ENCODE measurements at regions not wholly inside any gene's neighbourhood (a gene's known extent, or its start where the extent isn't known, plus 50 kb on each side); places are given as distances from the start of the nearest gene placed in this dataset.

GRCh38 chr16:86971251-86971650 is 345.9 kb downstream of the C16orf95 start:
- no peak overlapping the region for H3K9ac ChIP-seq (ENCODE audit: low read length in 5 of 5)
- H3K4me3 ChIP-seq (ENCODE audit: low read depth in 1 of 5, low read length in 5 of 5) = no peak overlapping the region
- peaks cover 0 to 18% (median 14%) of the 10 kb centered on the region in 5 donors for H3K9me3 ChIP-seq (ENCODE audit: control insufficient read depth in 5 of 5, low read length in 5 of 5)
- no peak overlapping the region for H3K27ac ChIP-seq (ENCODE audit: low read depth, low read length)
- H3K27me3 ChIP-seq (ENCODE audit: control insufficient read depth in 5 of 5, insufficient read depth in 4 of 5, low read length in 5 of 5) = peaks cover 4 to 16% (median 6%) of the 10 kb centered on the region in 5 donors
- H3K4me1 ChIP-seq (ENCODE audit: control insufficient read depth in 5 of 5, insufficient read depth in 5 of 5, low read length in 5 of 5) = no peaks in the 10 kb centered on the region
- no peaks in the 10 kb centered on the region for H3K36me3 ChIP-seq (ENCODE audit: control insufficient read depth in 5 of 5, insufficient read depth in 5 of 5, low read length in 5 of 5)

GRCh38 chr16:86974120-86974519 is 343.1 kb downstream of the C16orf95 start:
- no peaks in the 10 kb centered on the region for H3K4me1 ChIP-seq (ENCODE audit: control insufficient read depth in 5 of 5, insufficient read depth in 5 of 5, low read length in 5 of 5)
- H3K36me3 ChIP-seq (ENCODE audit: control insufficient read depth in 5 of 5, insufficient read depth in 5 of 5, low read length in 5 of 5) = no peaks in the 10 kb centered on the region
- no peak overlapping the region for H3K27ac ChIP-seq (ENCODE audit: low read depth, low read length)
- peaks cover 0 to 18% (median 14%) of the 10 kb centered on the region in 5 donors for H3K9me3 ChIP-seq (ENCODE audit: control insufficient read depth in 5 of 5, low read length in 5 of 5)
- H3K9ac ChIP-seq (ENCODE audit: low read length in 5 of 5) = no peak overlapping the region
- H3K27me3 ChIP-seq (ENCODE audit: control insufficient read depth in 5 of 5, insufficient read depth in 4 of 5, low read length in 5 of 5) = peaks cover 0 to 17% (median 11%) of the 10 kb centered on the region in 5 donors
- no peak overlapping the region for H3K4me3 ChIP-seq (ENCODE audit: low read depth in 1 of 5, low read length in 5 of 5)

- H3K27me3 ChIP-seq (ENCODE audit: control insufficient read depth in 5 of 5, insufficient read depth in 4 of 5, low read length in 5 of 5) = peaks cover under 1 to 16% (median 11%) of the 10 kb centered on the region in 5 donors
- H3K4me1 ChIP-seq (ENCODE audit: control insufficient read depth in 5 of 5, insufficient read depth in 5 of 5, low read length in 5 of 5) = no peaks in the 10 kb centered on the region
- H3K36me3 ChIP-seq (ENCODE audit: control insufficient read depth in 5 of 5, insufficient read depth in 5 of 5, low read length in 5 of 5) = no peaks in the 10 kb centered on the region
- no peak overlapping the region for H3K9ac ChIP-seq (ENCODE audit: low read length in 5 of 5)
- no peak overlapping the region for H3K27ac ChIP-seq (ENCODE audit: low read depth, low read length)
- H3K9me3 ChIP-seq (ENCODE audit: control insufficient read depth in 5 of 5, low read length in 5 of 5) = peaks cover 0 to 12% (median 8%) of the 10 kb centered on the region in 5 donors
- no peak overlapping the region for H3K4me3 ChIP-seq (ENCODE audit: low read depth in 1 of 5, low read length in 5 of 5)
Observed at GRCh38 chr16:86975445-86975844, 341.7 kb downstream of the C16orf95 start.

GRCh38 chr16:86977076-86977676 is 340.0 kb downstream of the C16orf95 start:
- Histone ChIP-seq H3K9me3 (ENCODE audit: control insufficient read depth in 5 of 5, low read length in 5 of 5) (peaks cover 0 to 10% (median 5%) of the 10 kb centered on the region in 5 donors), H3K4me3 (ENCODE audit: low read depth in 1 of 5, low read length in 5 of 5) (no peak overlapping the region), H3K4me1 (ENCODE audit: control insufficient read depth in 5 of 5, insufficient read depth in 5 of 5, low read length in 5 of 5) (no peaks in the 10 kb centered on the region), H3K27ac (ENCODE audit: low read depth, low read length) (no peak overlapping the region), H3K9ac (ENCODE audit: low read length in 5 of 5) (no peak overlapping the region), H3K36me3 (ENCODE audit: control insufficient read depth in 5 of 5, insufficient read depth in 5 of 5, low read length in 5 of 5) (no peaks in the 10 kb centered on the region), H3K27me3 (ENCODE audit: control insufficient read depth in 5 of 5, insufficient read depth in 4 of 5, low read length in 5 of 5) (peaks cover 3 to 15% (median 6%) of the 10 kb centered on the region in 5 donors)

GRCh38 chr16:86978445-86979030 is 338.7 kb downstream of the C16orf95 start:
- Histone ChIP-seq H3K9ac (ENCODE audit: low read length in 5 of 5) (no peak overlapping the region), H3K27ac (ENCODE audit: low read depth, low read length) (no peak overlapping the region), H3K27me3 (ENCODE audit: control insufficient read depth in 5 of 5, insufficient read depth in 4 of 5, low read length in 5 of 5) (peaks cover 3 to 11% (median 6%) of the 10 kb centered on the region in 5 donors), H3K36me3 (ENCODE audit: control insufficient read depth in 5 of 5, insufficient read depth in 5 of 5, low read length in 5 of 5) (no peaks in the 10 kb centered on the region), H3K4me3 (ENCODE audit: low read depth in 1 of 5, low read length in 5 of 5) (no peak overlapping the region), H3K4me1 (ENCODE audit: control insufficient read depth in 5 of 5, insufficient read depth in 5 of 5, low read length in 5 of 5) (no peaks in the 10 kb centered on the region), H3K9me3 (ENCODE audit: control insufficient read depth in 5 of 5, low read length in 5 of 5) (peaks cover 0 to 10% (median 5%) of the 10 kb centered on the region in 5 donors)

- H3K9ac ChIP-seq (ENCODE audit: low read length in 5 of 5) = no peak overlapping the region
- no peak overlapping the region for H3K27ac ChIP-seq (ENCODE audit: low read depth, low read length)
- no peaks in the 10 kb centered on the region for H3K4me1 ChIP-seq (ENCODE audit: control insufficient read depth in 5 of 5, insufficient read depth in 5 of 5, low read length in 5 of 5)
- H3K4me3 ChIP-seq (ENCODE audit: low read depth in 1 of 5, low read length in 5 of 5) = no peak overlapping the region
- H3K9me3 ChIP-seq (ENCODE audit: control insufficient read depth in 5 of 5, low read length in 5 of 5) = peaks cover 0 to 5% (median 2%) of the 10 kb centered on the region in 5 donors
- H3K36me3 ChIP-seq (ENCODE audit: control insufficient read depth in 5 of 5, insufficient read depth in 5 of 5, low read length in 5 of 5) = no peaks in the 10 kb centered on the region
- H3K27me3 ChIP-seq (ENCODE audit: control insufficient read depth in 5 of 5, insufficient read depth in 4 of 5, low read length in 5 of 5) = peaks cover 0 to 9% (median 6%) of the 10 kb centered on the region in 5 donors
Observed at GRCh38 chr16:86979061-86979460, 338.1 kb downstream of the C16orf95 start.

- Histone ChIP-seq H3K4me1 (ENCODE audit: control insufficient read depth in 5 of 5, insufficient read depth in 5 of 5, low read length in 5 of 5) (no peaks in the 10 kb centered on the region), H3K36me3 (ENCODE audit: control insufficient read depth in 5 of 5, insufficient read depth in 5 of 5, low read length in 5 of 5) (no peaks in the 10 kb centered on the region), H3K4me3 (ENCODE audit: low read depth in 1 of 5, low read length in 5 of 5) (no peak overlapping the region), H3K9ac (ENCODE audit: low read length in 5 of 5) (no peak overlapping the region), H3K27ac (ENCODE audit: low read depth, low read length) (no peak overlapping the region), H3K9me3 (ENCODE audit: control insufficient read depth in 5 of 5, low read length in 5 of 5) (peaks cover 0 to 4% (median 0%) of the 10 kb centered on the region in 5 donors), H3K27me3 (ENCODE audit: control insufficient read depth in 5 of 5, insufficient read depth in 4 of 5, low read length in 5 of 5) (peaks cover 0 to 9% (median 6%) of the 10 kb centered on the region in 5 donors)
Observed at GRCh38 chr16:86979984-86980553, 337.1 kb downstream of the C16orf95 start.

- H3K27ac ChIP-seq (ENCODE audit: low read depth, low read length) = no peak overlapping the region
- no peak overlapping the region for H3K4me3 ChIP-seq (ENCODE audit: low read depth in 1 of 5, low read length in 5 of 5)
- no peaks in the 10 kb centered on the region for H3K36me3 ChIP-seq (ENCODE audit: control insufficient read depth in 5 of 5, insufficient read depth in 5 of 5, low read length in 5 of 5)
- no peak overlapping the region for H3K9ac ChIP-seq (ENCODE audit: low read length in 5 of 5)
- no peaks in the 10 kb centered on the region for H3K9me3 ChIP-seq (ENCODE audit: control insufficient read depth in 5 of 5, low read length in 5 of 5)
- no peaks in the 10 kb centered on the region for H3K4me1 ChIP-seq (ENCODE audit: control insufficient read depth in 5 of 5, insufficient read depth in 5 of 5, low read length in 5 of 5)
- peaks cover 0 to 9% (median 6%) of the 10 kb centered on the region in 5 donors for H3K27me3 ChIP-seq (ENCODE audit: control insufficient read depth in 5 of 5, insufficient read depth in 4 of 5, low read length in 5 of 5)
Observed at GRCh38 chr16:86980644-86981043, 336.5 kb downstream of the C16orf95 start.

GRCh38 chr16:86982347-86982596 is 334.9 kb downstream of the C16orf95 start:
- Histone ChIP-seq H3K9me3 (ENCODE audit: control insufficient read depth in 5 of 5, low read length in 5 of 5) (no peaks in the 10 kb centered on the region), H3K4me3 (ENCODE audit: low read depth in 1 of 5, low read length in 5 of 5) (no peak overlapping the region), H3K4me1 (ENCODE audit: control insufficient read depth in 5 of 5, insufficient read depth in 5 of 5, low read length in 5 of 5) (no peaks in the 10 kb centered on the region), H3K9ac (ENCODE audit: low read length in 5 of 5) (no peak overlapping the region), H3K27ac (ENCODE audit: low read depth, low read length) (no peak overlapping the region), H3K36me3 (ENCODE audit: control insufficient read depth in 5 of 5, insufficient read depth in 5 of 5, low read length in 5 of 5) (no peaks in the 10 kb centered on the region), H3K27me3 (ENCODE audit: control insufficient read depth in 5 of 5, insufficient read depth in 4 of 5, low read length in 5 of 5) (peaks cover 0 to 9% (median 4%) of the 10 kb centered on the region in 5 donors)

- Histone ChIP-seq H3K36me3 (ENCODE audit: control insufficient read depth in 5 of 5, insufficient read depth in 5 of 5, low read length in 5 of 5) (no peaks in the 10 kb centered on the region), H3K4me1 (ENCODE audit: control insufficient read depth in 5 of 5, insufficient read depth in 5 of 5, low read length in 5 of 5) (no peaks in the 10 kb centered on the region), H3K9me3 (ENCODE audit: control insufficient read depth in 5 of 5, low read length in 5 of 5) (no peaks in the 10 kb centered on the region), H3K4me3 (ENCODE audit: low read depth in 1 of 5, low read length in 5 of 5) (no peak overlapping the region), H3K27me3 (ENCODE audit: control insufficient read depth in 5 of 5, insufficient read depth in 4 of 5, low read length in 5 of 5) (peaks cover 0 to 10% (median 5%) of the 10 kb centered on the region in 5 donors), H3K9ac (ENCODE audit: low read length in 5 of 5) (no peak overlapping the region), H3K27ac (ENCODE audit: low read depth, low read length) (no peak overlapping the region)
Observed at GRCh38 chr16:86982912-86983311, 334.3 kb downstream of the C16orf95 start.
